ENCODE measurements at regions not wholly inside any gene's neighbourhood (a gene's known extent, or its start where the extent isn't known, plus 50 kb on each side); places are given as distances from the start of the nearest gene placed in this dataset.

- TF ChIP-seq, protein P1, sequence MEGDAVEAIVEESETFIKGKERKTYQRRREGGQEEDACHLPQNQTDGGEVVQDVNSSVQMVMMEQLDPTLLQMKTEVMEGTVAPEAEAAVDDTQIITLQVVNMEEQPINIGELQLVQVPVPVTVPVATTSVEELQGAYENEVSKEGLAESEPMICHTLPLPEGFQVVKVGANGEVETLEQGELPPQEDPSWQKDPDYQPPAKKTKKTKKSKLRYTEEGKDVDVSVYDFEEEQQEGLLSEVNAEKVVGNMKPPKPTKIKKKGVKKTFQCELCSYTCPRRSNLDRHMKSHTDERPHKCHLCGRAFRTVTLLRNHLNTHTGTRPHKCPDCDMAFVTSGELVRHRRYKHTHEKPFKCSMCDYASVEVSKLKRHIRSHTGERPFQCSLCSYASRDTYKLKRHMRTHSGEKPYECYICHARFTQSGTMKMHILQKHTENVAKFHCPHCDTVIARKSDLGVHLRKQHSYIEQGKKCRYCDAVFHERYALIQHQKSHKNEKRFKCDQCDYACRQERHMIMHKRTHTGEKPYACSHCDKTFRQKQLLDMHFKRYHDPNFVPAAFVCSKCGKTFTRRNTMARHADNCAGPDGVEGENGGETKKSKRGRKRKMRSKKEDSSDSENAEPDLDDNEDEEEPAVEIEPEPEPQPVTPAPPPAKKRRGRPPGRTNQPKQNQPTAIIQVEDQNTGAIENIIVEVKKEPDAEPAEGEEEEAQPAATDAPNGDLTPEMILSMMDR (conservative IDR thresholded peaks at IDR 0.05; ENCODE audit: low read length), result no peak
- no peak for TF ChIP-seq EZH2phosphoT487 (IDR thresholded peaks at IDR 0.05; ENCODE audit: borderline replicate concordance)
Observed at GRCh38 chr15:95171564-95171963, 940.2 kb downstream of the MCTP2 start.
